ENCODE measurements at regions not wholly inside any gene's neighbourhood (a gene's known extent, or its start where the extent isn't known, plus 50 kb on each side); places are given as distances from the start of the nearest gene placed in this dataset.
A peak's percentile ranks its signal among the peaks of the same experiment; 100 is the strongest.

DNA sequence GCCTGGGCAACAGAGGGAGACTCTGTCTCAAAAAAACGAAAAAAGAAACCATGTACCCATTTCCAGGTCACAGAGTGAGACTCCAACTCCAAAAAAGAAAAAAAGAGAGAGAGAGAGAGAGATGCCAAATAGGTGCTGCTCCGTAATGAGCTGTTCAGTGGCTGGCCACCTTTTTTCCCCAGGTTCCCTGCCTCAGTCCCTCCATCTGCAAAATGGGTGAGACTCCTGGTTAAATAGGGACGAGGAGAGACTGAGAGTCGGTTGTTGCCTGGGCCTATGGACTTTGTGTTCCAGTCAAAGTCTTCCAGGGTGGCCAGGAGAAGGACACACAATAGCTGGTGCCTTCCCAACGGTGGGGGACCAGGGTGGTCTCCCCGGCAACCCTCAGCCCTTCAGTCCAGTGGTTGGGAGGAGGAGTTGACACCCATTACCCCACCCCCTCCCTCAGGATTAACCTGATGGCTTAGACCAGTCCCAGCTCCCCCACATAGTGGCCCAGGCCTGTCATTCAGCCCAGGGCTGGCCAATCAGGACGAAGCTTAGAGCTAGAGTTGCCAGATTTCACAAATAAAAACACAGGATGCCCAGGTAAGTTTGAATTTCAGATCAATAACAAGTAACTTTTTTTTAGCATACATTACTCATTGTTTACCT lies 258.2 kb downstream of the PARN start:
- Histone ChIP-seq H3K36me3 (ENCODE audit: insufficient read depth, low read length) (no peaks in the 10 kb centered on the region), H3K27ac (ENCODE audit: low read depth, low read length) (no peak overlapping the region), H3K79me2 (ENCODE audit: control insufficient read depth, insufficient read depth, low read length, unreplicated experiment) (no peaks in the 10 kb centered on the region), H3K4me1 (ENCODE audit: control insufficient read depth, insufficient read depth, low read length, unreplicated experiment) (peaks cover 5% of the 10 kb centered on the region), H2AFZ (ENCODE audit: low read length, unreplicated experiment) (no peak overlapping the region), H3K27me3 (ENCODE audit: insufficient read depth, low read length) (no peaks in the 10 kb centered on the region), H3K4me3 (ENCODE audit: low read depth, low read length) (no peak overlapping the region)

DNA sequence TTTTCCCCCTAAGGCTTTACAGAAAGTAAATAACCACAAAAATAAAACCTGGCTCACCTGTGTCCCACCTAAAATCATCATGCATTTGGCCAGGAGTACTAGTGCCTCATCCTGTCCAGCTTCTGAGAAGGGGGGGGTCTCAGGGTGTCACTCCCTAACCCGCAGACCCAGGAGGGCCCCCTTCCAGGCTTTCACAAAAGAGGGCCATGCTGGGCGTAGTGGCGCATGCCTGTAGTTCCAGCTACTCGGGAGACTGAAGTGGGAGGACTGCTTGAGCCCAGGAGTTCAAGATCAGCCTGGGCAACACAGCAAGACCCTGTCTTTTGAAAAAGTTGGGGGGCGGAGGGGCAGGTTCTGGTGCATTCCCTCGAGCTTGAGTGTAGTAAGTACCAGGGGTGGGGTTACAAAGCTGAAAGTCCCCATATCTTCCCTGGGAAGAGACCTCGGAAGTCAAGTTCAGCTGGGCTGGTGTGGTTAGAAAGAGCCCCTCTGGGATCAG lies 259.3 kb downstream of the PARN start:
- Histone ChIP-seq H3K27me3 (ENCODE audit: insufficient read depth, low read length) (no peaks in the 10 kb centered on the region), H2AFZ (ENCODE audit: low read length, unreplicated experiment) (peak overlapping the region; percentile 68), H3K4me3 (ENCODE audit: low read depth, low read length) (no peak overlapping the region), H3K4me1 (ENCODE audit: control insufficient read depth, insufficient read depth, low read length, unreplicated experiment) (peaks cover 5% of the 10 kb centered on the region), H3K27ac (ENCODE audit: low read depth, low read length) (no peak overlapping the region), H3K79me2 (ENCODE audit: control insufficient read depth, insufficient read depth, low read length, unreplicated experiment) (no peaks in the 10 kb centered on the region), H3K36me3 (ENCODE audit: insufficient read depth, low read length) (no peaks in the 10 kb centered on the region)

- Histone ChIP-seq H3K27me3 (ENCODE audit: insufficient read depth, low read length) (no peaks in the 10 kb centered on the region), H3K27ac (ENCODE audit: low read depth, low read length) (no peak overlapping the region), H2AFZ (ENCODE audit: low read length, unreplicated experiment) (peak overlapping the region; percentile 68), H3K4me1 (ENCODE audit: control insufficient read depth, insufficient read depth, low read length, unreplicated experiment) (peaks cover 7% of the 10 kb centered on the region), H3K79me2 (ENCODE audit: control insufficient read depth, insufficient read depth, low read length, unreplicated experiment) (no peaks in the 10 kb centered on the region), H3K36me3 (ENCODE audit: insufficient read depth, low read length) (no peaks in the 10 kb centered on the region), H3K4me3 (ENCODE audit: low read depth, low read length) (no peak overlapping the region)
Measured at GRCh38 chr16:14369734-14370598, 260.1 kb downstream of the PARN start.

DNA sequence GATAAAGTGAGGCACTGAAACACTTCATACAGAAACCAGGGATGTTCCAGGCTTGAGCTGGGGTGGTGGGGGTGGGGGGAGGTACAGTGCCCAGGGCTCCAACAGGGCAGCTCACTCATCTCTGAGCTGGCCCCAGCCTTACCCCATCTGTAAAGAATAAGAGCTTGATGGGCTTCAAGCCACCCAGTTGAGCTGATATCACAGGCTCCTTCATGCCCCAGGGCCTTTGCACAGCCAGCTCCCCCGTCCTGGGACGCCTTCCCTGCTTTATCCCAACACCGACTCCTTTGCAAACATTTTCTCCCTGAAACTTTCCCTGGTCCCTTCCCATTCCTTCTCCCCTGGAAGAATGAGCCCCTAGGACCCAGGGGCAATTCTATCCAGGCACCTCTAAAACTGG lies 261.7 kb downstream of the PARN start:
- Histone ChIP-seq H3K27ac (ENCODE audit: low read depth, low read length) (no peak overlapping the region), H3K4me3 (ENCODE audit: low read depth, low read length) (no peak overlapping the region), H3K36me3 (ENCODE audit: insufficient read depth, low read length) (no peaks in the 10 kb centered on the region), H3K27me3 (ENCODE audit: insufficient read depth, low read length) (no peaks in the 10 kb centered on the region), H3K79me2 (ENCODE audit: control insufficient read depth, insufficient read depth, low read length, unreplicated experiment) (no peaks in the 10 kb centered on the region), H2AFZ (ENCODE audit: low read length, unreplicated experiment) (no peak overlapping the region), H3K4me1 (ENCODE audit: control insufficient read depth, insufficient read depth, low read length, unreplicated experiment) (peaks cover 15% of the 10 kb centered on the region)

DNA sequence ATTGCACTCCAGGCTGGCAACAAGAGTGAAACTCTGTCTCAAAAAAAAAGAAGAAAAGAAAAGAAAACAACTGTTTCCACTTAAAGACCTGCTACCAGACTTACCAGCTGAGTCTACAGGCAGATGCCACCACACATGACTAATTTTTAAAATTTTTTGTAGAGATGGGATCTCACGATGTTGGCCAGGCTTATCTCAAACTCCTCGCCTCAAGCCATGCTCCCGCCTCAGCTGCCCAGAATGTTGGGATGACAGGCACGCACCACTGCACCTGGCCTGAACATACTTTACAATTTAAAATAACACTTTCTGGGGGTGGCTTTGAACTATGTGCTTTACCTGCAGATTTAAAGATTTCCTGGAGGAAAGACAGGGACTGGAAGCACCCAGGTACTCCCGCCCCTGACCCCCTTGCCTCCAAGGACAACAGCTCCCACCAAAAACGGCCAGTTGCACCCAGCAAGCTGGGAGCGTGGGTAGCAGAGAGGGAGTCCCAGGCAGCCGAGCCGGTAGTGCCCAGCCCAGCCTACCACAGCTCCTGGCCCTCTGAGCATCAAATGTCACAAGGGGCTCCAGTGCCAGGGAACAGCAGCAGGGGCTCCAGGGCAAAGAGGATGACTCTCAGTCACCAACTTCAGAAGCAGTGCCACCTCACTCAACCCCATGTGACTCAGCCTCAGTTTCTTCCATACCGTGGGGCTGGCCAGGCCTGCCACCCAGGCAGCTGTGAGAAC lies 262.9 kb downstream of the PARN start:
- Histone ChIP-seq H3K36me3 (ENCODE audit: insufficient read depth, low read length) (no peaks in the 10 kb centered on the region), H3K4me1 (ENCODE audit: control insufficient read depth, insufficient read depth, low read length, unreplicated experiment) (peaks cover 19% of the 10 kb centered on the region), H3K27ac (ENCODE audit: low read depth, low read length) (no peak overlapping the region), H2AFZ (ENCODE audit: low read length, unreplicated experiment) (no peak overlapping the region), H3K4me3 (ENCODE audit: low read depth, low read length) (no peak overlapping the region), H3K27me3 (ENCODE audit: insufficient read depth, low read length) (no peaks in the 10 kb centered on the region), H3K79me2 (ENCODE audit: control insufficient read depth, insufficient read depth, low read length, unreplicated experiment) (no peaks in the 10 kb centered on the region)

DNA sequence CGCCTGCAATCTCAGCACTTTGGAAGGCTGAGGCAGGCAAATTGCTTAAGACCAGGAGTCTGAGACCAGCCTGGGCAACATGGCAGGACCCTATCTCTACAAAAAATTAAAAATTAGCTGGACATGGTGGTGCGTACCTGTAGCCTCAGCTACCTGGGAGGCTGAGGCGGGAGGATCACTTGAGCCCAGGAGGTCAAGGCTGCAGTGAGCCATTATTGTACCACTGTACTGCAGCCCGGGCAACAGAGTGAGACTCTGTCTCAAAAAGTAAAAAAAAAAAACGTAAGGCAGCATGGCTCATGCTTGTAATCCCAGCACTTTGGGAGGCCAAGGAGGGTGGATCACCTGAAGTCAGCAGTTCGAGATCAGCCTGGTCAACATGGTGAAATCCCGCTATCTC lies 263.6 kb downstream of the PARN start:
- Histone ChIP-seq H3K4me1 (ENCODE audit: control insufficient read depth, insufficient read depth, low read length, unreplicated experiment) (peaks cover 19% of the 10 kb centered on the region), H2AFZ (ENCODE audit: low read length, unreplicated experiment) (no peak overlapping the region), H3K36me3 (ENCODE audit: insufficient read depth, low read length) (no peaks in the 10 kb centered on the region), H3K79me2 (ENCODE audit: control insufficient read depth, insufficient read depth, low read length, unreplicated experiment) (no peaks in the 10 kb centered on the region), H3K27ac (ENCODE audit: low read depth, low read length) (no peak overlapping the region), H3K4me3 (ENCODE audit: low read depth, low read length) (no peak overlapping the region), H3K27me3 (ENCODE audit: insufficient read depth, low read length) (no peaks in the 10 kb centered on the region)

DNA sequence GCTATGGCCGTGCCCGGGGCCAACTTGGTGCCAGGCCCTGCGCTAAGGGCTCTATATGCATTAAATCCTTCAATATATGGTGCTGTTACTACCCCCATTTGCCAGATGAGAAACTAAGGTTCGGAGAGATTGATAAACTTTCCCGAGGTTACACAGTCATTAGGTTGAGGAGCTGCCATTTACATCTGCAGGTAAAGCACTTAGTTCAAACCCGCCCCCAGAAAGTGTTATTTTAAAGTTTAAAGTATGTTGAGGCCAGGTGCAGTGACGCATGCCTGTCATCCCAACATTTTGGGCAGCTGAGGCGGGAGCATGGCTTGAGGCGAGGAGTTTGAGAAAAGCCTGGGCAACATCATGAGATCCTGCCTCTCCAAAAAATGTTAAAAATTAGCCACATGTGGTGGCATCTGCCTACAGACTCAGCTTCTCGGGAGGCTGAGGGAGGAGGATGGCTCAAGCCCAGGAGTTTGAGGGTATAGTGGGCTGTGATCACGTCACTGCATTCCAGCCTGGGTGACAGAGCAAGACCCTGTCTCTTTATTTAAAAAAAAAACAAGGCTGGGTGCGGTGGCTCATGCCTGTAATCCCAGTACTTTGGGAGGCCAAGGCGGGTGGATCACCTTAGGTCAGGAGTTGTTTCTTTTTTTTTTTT lies 264.7 kb downstream of the PARN start:
- Histone ChIP-seq H3K27me3 (ENCODE audit: insufficient read depth, low read length) (no peaks in the 10 kb centered on the region), H3K4me3 (ENCODE audit: low read depth, low read length) (no peak overlapping the region), H3K27ac (ENCODE audit: low read depth, low read length) (no peak overlapping the region), H3K79me2 (ENCODE audit: control insufficient read depth, insufficient read depth, low read length, unreplicated experiment) (no peaks in the 10 kb centered on the region), H3K36me3 (ENCODE audit: insufficient read depth, low read length) (no peaks in the 10 kb centered on the region), H2AFZ (ENCODE audit: low read length, unreplicated experiment) (no peak overlapping the region), H3K4me1 (ENCODE audit: control insufficient read depth, insufficient read depth, low read length, unreplicated experiment) (peaks cover 18% of the 10 kb centered on the region)

GRCh38 chr16:14364386-14365199 lies 265.5 kb downstream of the PARN start:
- H2AFZ ChIP-seq (ENCODE audit: low read length, unreplicated experiment): no peak overlapping the region
- H3K4me1 ChIP-seq (ENCODE audit: control insufficient read depth, insufficient read depth, low read length, unreplicated experiment): peaks cover 14% of the 10 kb centered on the region
- no peaks in the 10 kb centered on the region for H3K27me3 ChIP-seq (ENCODE audit: insufficient read depth, low read length)
- H3K36me3 ChIP-seq (ENCODE audit: insufficient read depth, low read length): no peaks in the 10 kb centered on the region
- peak overlapping the region; percentile 41 for H3K27ac ChIP-seq (ENCODE audit: low read depth, low read length)
- H3K4me3 ChIP-seq (ENCODE audit: low read depth, low read length): peak overlapping the region; percentile 56
- no peaks in the 10 kb centered on the region for H3K79me2 ChIP-seq (ENCODE audit: control insufficient read depth, insufficient read depth, low read length, unreplicated experiment)

DNA sequence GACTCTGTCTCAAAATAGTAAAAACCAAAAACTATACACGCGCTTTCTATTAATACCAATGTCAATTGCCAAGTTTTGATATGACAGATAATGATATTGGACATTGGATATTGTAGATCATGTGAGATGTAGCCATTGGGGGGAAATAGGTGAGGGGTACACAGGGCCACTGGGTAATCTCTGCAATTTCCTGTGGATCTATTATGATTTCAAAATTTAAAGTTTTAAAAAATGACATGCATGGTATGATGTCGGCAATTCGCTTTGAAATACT lies 266.0 kb downstream of the PARN start:
- peaks cover 14% of the 10 kb centered on the region for H3K4me1 ChIP-seq (ENCODE audit: control insufficient read depth, insufficient read depth, low read length, unreplicated experiment)
- H3K36me3 ChIP-seq (ENCODE audit: insufficient read depth, low read length): no peaks in the 10 kb centered on the region
- peak overlapping the region; percentile 56 for H3K4me3 ChIP-seq (ENCODE audit: low read depth, low read length)
- no peak overlapping the region for H2AFZ ChIP-seq (ENCODE audit: low read length, unreplicated experiment)
- H3K79me2 ChIP-seq (ENCODE audit: control insufficient read depth, insufficient read depth, low read length, unreplicated experiment): no peaks in the 10 kb centered on the region
- peak overlapping the region; percentile 41 for H3K27ac ChIP-seq (ENCODE audit: low read depth, low read length)
- H3K27me3 ChIP-seq (ENCODE audit: insufficient read depth, low read length): no peaks in the 10 kb centered on the region
